Heart left ventricle (tissue), 13 donors: ENCODE measurements at regions not wholly inside any gene's neighbourhood (a gene's known extent, or its start where the extent isn't known, plus 50 kb on each side); places are given as distances from the start of the nearest gene placed in this dataset.

Experiments used
- CTCF ChIP-seq, 12 donors: fragments of 200-600 bp; sonication (generic) in 4 of 12; IDR thresholded peaks; one replicate each; pipeline versions ENCODE4 v1.5.0 to v1.8.0; 2018 to 2022; ENCODE audit warnings: antibody characterized with exemption in 12 of 12, mild to moderate bottlenecking in 5 of 12
- POLR2A ChIP-seq, 2 donors: fragments of 450-650 bp; IDR thresholded peaks; one replicate each; pipeline ENCODE4 v1.6.1; 2017; ENCODE audit warnings: antibody characterized with exemption in 2 of 2, mild to moderate bottlenecking in 2 of 2, moderate library complexity in 2 of 2
- donor health status: ischemic (EF 13 %, LVEDD 7.1; RV severe dilation, severe dysfunction).
- donor health status: DM: no; HTN: yes; CAD: no.
- donor health status: DM: no; HTN: no; CAD: no.
- donor health status: ischemic (EF 25% LVEDD 6.9; RV normal size, moderate dysfunction).
- donor health status: ischemic (EF 25% LVEDD 5.7; RV mildly dilated, moderate dysfunction).
- donor health status: ischemic (EF 35%, LVEDD 5.7; RV mildly dilated, moderate dysfunction).
- donor health status: nonischemic (EF 11% LVEDD 7.7; RV severe dilation, severe dysfunction).
- donor health status: DM: yes; HTN: yes; CAD: no.
- donor health status: PGD.
- donor health status: ischemic (EF 29% LVEDD 5.4; RV normal size, mild dysfunction).
- donor health status: nonischemic (EF 23%, LVEDD 6.1; RV moderate dilation, normal function).

GRCh38 chr1:157437296-157437695, 115.0 kb downstream of the FCRL5 start:
- TF ChIP-seq POLR2A (IDR thresholded peaks at IDR 0.05), result no peak
- no peak for TF ChIP-seq CTCF (IDR thresholded peaks at IDR 0.05)
